Dendritic cell treated with granulocyte-macrophage colony-stimulating factor and Interleukin-4, amounts not matched to agents 40 ng/mL and 50 ng/mL, for 4 days (primary cell): ENCODE measurements at regions not wholly inside any gene's neighbourhood (a gene's known extent, or its start where the extent isn't known, plus 50 kb on each side); places are given as distances from the start of the nearest gene placed in this dataset.

ENCODE experiments used
- H3K27ac Mint-ChIP-seq: one replicate; pipeline ENCODE4 v1.8.0; 2022; ENCODE audit warnings: mild to moderate bottlenecking, mixed read lengths
- H3K27me3 Mint-ChIP-seq: one replicate; pipeline ENCODE4 v1.8.0; 2022; ENCODE audit warnings: mild to moderate bottlenecking, mixed read lengths
- H3K36me3 Mint-ChIP-seq: one replicate; pipeline ENCODE4 v1.8.0; 2022; ENCODE audit warnings: low read depth, mixed read lengths
- H3K4me1 Mint-ChIP-seq: one replicate; pipeline ENCODE4 v1.8.0; 2022; ENCODE audit warnings: low read depth, mixed read lengths
- H3K4me3 Mint-ChIP-seq: one replicate; pipeline ENCODE4 v1.8.0; 2022; ENCODE audit warnings: mild to moderate bottlenecking, moderate library complexity, mixed read lengths
- H3K9me3 Mint-ChIP-seq: one replicate; pipeline ENCODE4 v1.8.0; 2022; ENCODE audit warnings: mixed read lengths
- intact Hi-C: fragments of 100-400 bp; cut with micrococcal nuclease; formaldehyde crosslinking; loops from one replicate; pipeline ENCODE4 v1.15.0; 2022

GRCh38 chr7:68432585-68432984 is 1165.7 kb upstream of the AUTS2 start:
- Mint-ChIP-seq H3K27me3 (no peaks in the 10 kb centered on the region), H3K27ac (no peak overlapping the region), H3K36me3 (no peaks in the 10 kb centered on the region), H3K4me3 (no peak overlapping the region), H3K4me1 (no peaks in the 10 kb centered on the region), H3K9me3 (peaks cover 74% of the 10 kb centered on the region)
- intact Hi-C loops, result no loop called here

DNA sequence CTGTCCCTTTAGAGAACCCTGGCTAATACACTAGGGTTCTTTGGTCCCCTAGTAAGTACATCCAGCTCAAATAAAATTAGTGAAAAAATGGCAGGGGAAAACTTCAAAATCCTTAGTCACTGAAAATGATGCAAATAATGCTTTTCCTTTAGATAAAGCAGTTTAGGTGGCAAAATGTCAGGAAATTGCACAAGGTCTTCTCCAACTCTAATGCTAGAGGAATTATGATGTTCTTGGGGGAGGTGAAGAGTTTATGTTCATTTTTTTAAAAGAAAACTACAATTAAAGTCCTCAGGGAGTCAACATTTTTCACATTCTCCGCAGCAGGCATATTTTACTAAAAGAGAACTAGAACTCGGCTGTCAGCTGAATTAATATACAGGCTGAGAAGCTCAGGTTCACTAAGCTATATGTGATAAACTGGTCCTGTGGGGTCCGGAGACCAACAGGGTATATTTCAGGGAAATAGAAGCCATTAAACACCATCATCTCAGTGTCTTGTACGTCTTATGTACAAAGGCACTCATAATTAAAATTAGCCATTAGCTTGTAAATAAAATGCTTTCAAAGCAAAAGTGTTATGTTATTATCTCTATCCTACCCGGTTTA is 1164.7 kb upstream of the AUTS2 start:
- H3K9me3 Mint-ChIP-seq, result peaks cover 74% of the 10 kb centered on the region
- H3K27ac Mint-ChIP-seq, result no peak overlapping the region
- intact Hi-C loops, result no loop called here
- H3K36me3 Mint-ChIP-seq, result no peaks in the 10 kb centered on the region
- no peaks in the 10 kb centered on the region for H3K27me3 Mint-ChIP-seq
- H3K4me3 Mint-ChIP-seq, result no peak overlapping the region
- H3K4me1 Mint-ChIP-seq, result no peaks in the 10 kb centered on the region

DNA sequence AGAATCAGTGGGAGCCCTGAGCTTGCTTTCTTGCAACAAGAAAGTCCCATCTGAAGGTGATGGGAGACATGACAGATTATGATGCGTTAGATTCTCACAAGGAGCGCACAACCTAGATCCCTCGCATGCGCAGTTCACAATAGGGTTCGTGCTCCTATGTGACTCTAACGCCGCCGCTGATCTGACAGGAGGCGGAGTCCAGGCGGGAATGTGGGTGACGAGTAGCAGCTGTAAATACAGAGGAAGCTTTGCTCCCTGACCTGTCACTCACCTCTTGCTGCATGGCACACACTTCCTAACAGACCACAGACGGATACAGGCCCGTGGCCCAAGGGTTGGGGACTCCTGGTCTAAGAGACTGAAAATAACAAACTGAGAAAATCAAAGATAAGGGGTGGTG is 1163.4 kb upstream of the AUTS2 start:
- H3K36me3 Mint-ChIP-seq, result no peaks in the 10 kb centered on the region
- no peaks in the 10 kb centered on the region for H3K4me1 Mint-ChIP-seq
- H3K27ac Mint-ChIP-seq, result no peak overlapping the region
- H3K27me3 Mint-ChIP-seq, result no peaks in the 10 kb centered on the region
- H3K9me3 Mint-ChIP-seq, result peaks cover 69% of the 10 kb centered on the region
- no peak overlapping the region for H3K4me3 Mint-ChIP-seq
- intact Hi-C loops, result no loop called here

GRCh38 chr7:68438016-68438415 is 1160.3 kb upstream of the AUTS2 start:
- intact Hi-C loops, result no loop called here
- Mint-ChIP-seq H3K27ac (no peak overlapping the region), H3K4me1 (no peaks in the 10 kb centered on the region), H3K4me3 (no peak overlapping the region), H3K9me3 (peaks cover 68% of the 10 kb centered on the region), H3K27me3 (no peaks in the 10 kb centered on the region), H3K36me3 (no peaks in the 10 kb centered on the region)

DNA sequence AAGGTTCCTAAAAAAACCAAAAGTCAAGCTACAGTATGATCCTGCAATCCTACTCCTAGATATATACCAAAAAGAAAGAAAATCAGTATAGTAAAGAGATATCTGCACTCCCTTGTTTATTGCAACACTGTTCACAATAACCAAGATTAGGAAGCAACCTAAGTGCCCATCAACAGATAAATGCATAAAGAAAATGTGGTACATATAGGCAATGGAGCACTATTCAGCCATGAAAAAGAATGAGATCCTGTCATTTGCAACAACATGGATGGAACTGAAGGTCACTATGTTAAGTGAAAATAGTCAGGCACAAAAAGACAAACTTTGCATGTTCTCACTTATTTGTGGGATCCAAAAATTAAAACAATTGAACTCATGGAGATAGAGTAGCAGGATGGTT is 1159.5 kb upstream of the AUTS2 start:
- Mint-ChIP-seq H3K4me3 (no peak overlapping the region), H3K4me1 (no peaks in the 10 kb centered on the region), H3K27me3 (no peaks in the 10 kb centered on the region), H3K36me3 (no peaks in the 10 kb centered on the region), H3K27ac (no peak overlapping the region), H3K9me3 (peaks cover 70% of the 10 kb centered on the region)
- intact Hi-C loops, result no loop called here

DNA sequence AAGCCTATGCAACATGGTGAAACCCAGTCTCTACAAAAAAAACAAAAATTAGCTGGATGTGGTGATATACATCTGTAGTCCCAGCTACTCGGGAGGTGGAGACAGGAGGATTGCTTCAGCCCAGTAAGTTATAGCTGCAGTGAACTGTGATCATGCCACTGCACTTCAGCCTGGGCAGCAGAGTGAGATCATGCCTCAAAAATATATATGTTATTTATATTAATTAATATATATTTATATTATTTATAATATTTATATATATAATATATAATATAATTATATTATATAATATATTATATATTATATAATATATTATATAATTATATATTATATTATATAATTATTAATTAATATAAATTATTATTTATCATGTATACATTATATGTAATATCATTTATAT is 1158.4 kb upstream of the AUTS2 start:
- Mint-ChIP-seq H3K4me1 (no peaks in the 10 kb centered on the region), H3K4me3 (no peak overlapping the region), H3K9me3 (peaks cover 65% of the 10 kb centered on the region), H3K36me3 (no peaks in the 10 kb centered on the region), H3K27me3 (no peaks in the 10 kb centered on the region), H3K27ac (no peak overlapping the region)
- intact Hi-C loops, result no loop called here

GRCh38 chr7:68440866-68441265 is 1157.4 kb upstream of the AUTS2 start:
- Mint-ChIP-seq H3K9me3 (peaks cover 65% of the 10 kb centered on the region), H3K4me3 (no peak overlapping the region), H3K4me1 (no peaks in the 10 kb centered on the region), H3K27ac (no peak overlapping the region), H3K27me3 (no peaks in the 10 kb centered on the region), H3K36me3 (no peaks in the 10 kb centered on the region)
- intact Hi-C loops, result no loop called here

GRCh38 chr7:68441645-68442044 is 1156.6 kb upstream of the AUTS2 start:
- Mint-ChIP-seq H3K4me1 (no peaks in the 10 kb centered on the region), H3K4me3 (no peak overlapping the region), H3K27me3 (no peaks in the 10 kb centered on the region), H3K27ac (no peak overlapping the region), H3K9me3 (peaks cover 63% of the 10 kb centered on the region), H3K36me3 (no peaks in the 10 kb centered on the region)
- intact Hi-C loops, result no loop called here

GRCh38 chr7:68442931-68443631 is 1155.2 kb upstream of the AUTS2 start:
- Mint-ChIP-seq H3K27ac (no peak overlapping the region), H3K4me3 (no peak overlapping the region), H3K27me3 (no peaks in the 10 kb centered on the region), H3K9me3 (peaks cover 48% of the 10 kb centered on the region), H3K4me1 (no peaks in the 10 kb centered on the region), H3K36me3 (no peaks in the 10 kb centered on the region)
- intact Hi-C loops, result no loop called here

DNA sequence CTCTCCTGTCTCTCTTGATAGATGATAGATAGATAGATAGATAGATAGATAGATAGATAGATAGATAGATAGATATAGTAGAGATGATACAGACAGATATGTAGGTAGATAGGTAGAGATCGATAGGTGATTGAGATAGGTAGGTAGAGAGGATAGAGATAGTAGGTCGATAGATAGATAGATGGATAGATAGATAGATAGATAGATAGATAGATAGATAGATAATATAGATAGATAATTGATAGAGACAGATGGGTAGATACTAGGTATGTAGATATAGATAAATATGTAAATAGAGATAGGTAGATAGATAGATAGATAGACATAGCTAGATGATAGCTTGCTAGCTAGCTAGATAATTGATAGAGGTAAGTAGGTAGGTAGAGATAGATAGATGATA is 1154.2 kb upstream of the AUTS2 start:
- Mint-ChIP-seq H3K27ac (no peak overlapping the region), H3K4me3 (no peak overlapping the region), H3K4me1 (no peaks in the 10 kb centered on the region), H3K9me3 (peaks cover 47% of the 10 kb centered on the region), H3K27me3 (no peaks in the 10 kb centered on the region), H3K36me3 (no peaks in the 10 kb centered on the region)
- intact Hi-C loops, result no loop called here

- H3K4me3 Mint-ChIP-seq, result no peak overlapping the region
- peaks cover 52% of the 10 kb centered on the region for H3K9me3 Mint-ChIP-seq
- no peaks in the 10 kb centered on the region for H3K36me3 Mint-ChIP-seq
- intact Hi-C loops, result no loop called here
- H3K27ac Mint-ChIP-seq, result no peak overlapping the region
- no peaks in the 10 kb centered on the region for H3K27me3 Mint-ChIP-seq
- no peaks in the 10 kb centered on the region for H3K4me1 Mint-ChIP-seq
Observed at GRCh38 chr7:68444956-68445355, 1153.3 kb upstream of the AUTS2 start.

DNA sequence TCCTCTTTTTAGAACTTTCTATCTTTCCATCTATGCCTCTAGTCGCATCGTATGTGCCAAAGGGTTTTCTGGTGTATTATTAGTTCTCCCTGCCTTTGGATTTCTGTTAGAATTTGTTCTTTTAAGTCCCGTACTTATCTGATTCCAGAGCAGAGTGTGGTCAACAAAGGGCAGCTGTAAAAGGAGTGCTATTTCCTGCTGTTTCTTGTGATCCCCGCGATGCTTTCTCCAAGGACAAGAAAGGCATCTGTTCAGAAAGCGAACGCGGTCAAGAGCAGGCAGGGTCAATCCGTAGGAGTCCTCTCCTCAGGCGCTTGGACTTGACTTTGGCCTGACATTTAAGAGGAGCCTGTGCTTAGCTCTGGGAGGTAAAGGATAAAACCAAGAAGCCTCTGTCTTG is 1152.1 kb upstream of the AUTS2 start:
- H3K27me3 Mint-ChIP-seq, result no peaks in the 10 kb centered on the region
- peaks cover 59% of the 10 kb centered on the region for H3K9me3 Mint-ChIP-seq
- intact Hi-C loops, result no loop called here
- no peaks in the 10 kb centered on the region for H3K4me1 Mint-ChIP-seq
- no peaks in the 10 kb centered on the region for H3K36me3 Mint-ChIP-seq
- H3K27ac Mint-ChIP-seq, result no peak overlapping the region
- H3K4me3 Mint-ChIP-seq, result no peak overlapping the region

DNA sequence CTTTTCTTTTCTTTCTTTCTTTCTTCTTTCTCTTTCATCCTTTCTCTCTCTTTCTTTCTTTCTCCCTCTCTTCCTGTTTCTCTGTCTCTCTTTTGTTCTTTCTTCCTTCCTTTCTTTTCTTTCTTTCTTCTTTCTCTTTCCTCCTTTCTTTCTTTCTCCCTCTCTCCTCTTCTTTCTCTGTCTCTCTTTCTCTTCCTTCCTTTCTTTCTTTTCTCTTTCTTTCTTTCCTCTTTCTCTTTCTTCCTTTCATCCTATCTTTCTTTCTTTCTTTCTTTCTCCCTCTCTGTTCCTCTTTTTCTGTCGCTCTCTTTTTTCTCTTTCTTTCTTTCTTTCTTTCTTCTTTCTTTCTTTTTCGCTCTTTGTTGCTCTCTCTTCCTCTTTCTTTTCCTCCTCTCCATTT is 1149.2 kb upstream of the AUTS2 start:
- Mint-ChIP-seq H3K27ac (no peak overlapping the region), H3K9me3 (peaks cover 44% of the 10 kb centered on the region), H3K27me3 (no peaks in the 10 kb centered on the region), H3K4me3 (no peak overlapping the region), H3K36me3 (no peaks in the 10 kb centered on the region), H3K4me1 (no peaks in the 10 kb centered on the region)
- intact Hi-C loops, result no loop called here

GRCh38 chr7:68449816-68450215 is 1148.5 kb upstream of the AUTS2 start:
- H3K4me3 Mint-ChIP-seq, result no peak overlapping the region
- peaks cover 40% of the 10 kb centered on the region for H3K9me3 Mint-ChIP-seq
- intact Hi-C loops, result no loop called here
- no peaks in the 10 kb centered on the region for H3K4me1 Mint-ChIP-seq
- no peaks in the 10 kb centered on the region for H3K27me3 Mint-ChIP-seq
- H3K36me3 Mint-ChIP-seq, result no peaks in the 10 kb centered on the region
- no peak overlapping the region for H3K27ac Mint-ChIP-seq

- intact Hi-C loops, result no loop called here
- no peak overlapping the region for H3K4me3 Mint-ChIP-seq
- H3K36me3 Mint-ChIP-seq, result no peaks in the 10 kb centered on the region
- H3K4me1 Mint-ChIP-seq, result no peaks in the 10 kb centered on the region
- H3K27ac Mint-ChIP-seq, result no peak overlapping the region
- peaks cover 63% of the 10 kb centered on the region for H3K9me3 Mint-ChIP-seq
- H3K27me3 Mint-ChIP-seq, result no peaks in the 10 kb centered on the region
Observed at GRCh38 chr7:68454931-68455330, 1143.3 kb upstream of the AUTS2 start.
